ENCODE measurements at regions not wholly inside any gene's neighbourhood (a gene's known extent, or its start where the extent isn't known, plus 50 kb on each side); places are given as distances from the start of the nearest gene placed in this dataset.

DNA sequence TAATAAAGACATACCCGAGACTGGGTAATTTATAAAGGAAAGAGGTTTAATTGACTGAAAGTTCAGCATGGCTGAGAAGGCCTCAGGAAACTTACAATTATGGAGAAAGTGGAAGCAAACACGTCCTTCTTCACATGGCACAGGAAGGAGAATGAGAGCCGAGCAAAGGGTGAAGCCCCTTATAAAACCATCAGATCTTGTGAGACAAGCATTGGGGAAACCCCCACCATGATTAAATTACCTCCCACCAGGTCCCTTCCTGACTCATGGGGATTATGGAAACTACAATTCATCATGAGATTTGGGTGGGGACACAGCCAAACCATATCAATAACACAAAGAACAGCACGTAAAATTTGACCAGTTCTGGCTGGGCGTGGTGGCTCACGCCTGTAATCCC is 85.6 kb upstream of the ATF7IP start:
- ATAC-seq (peak; percentile 70), DNase-seq (no peak)

DNA sequence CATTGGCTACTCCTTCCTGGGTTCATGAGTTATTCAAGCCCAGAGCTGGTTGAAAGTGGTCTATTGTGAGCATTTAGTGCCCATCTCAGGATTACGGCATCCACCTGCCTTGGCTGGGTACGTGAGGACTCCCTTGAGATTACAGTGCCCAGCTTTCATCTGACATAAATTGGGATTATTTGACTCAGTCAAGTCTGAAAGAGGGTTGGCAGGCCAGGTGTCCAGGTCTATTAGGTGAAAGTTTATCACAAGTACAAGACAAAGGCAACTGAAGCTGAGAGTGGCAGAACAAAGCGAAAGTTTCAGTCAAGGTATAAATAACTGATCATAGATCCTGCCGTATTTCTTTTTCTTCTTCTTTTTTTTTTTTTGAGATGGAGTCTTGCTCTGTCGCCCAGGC is 84.6 kb upstream of the ATF7IP start:
- no peak for ATAC-seq
- no peak for DNase-seq

DNA sequence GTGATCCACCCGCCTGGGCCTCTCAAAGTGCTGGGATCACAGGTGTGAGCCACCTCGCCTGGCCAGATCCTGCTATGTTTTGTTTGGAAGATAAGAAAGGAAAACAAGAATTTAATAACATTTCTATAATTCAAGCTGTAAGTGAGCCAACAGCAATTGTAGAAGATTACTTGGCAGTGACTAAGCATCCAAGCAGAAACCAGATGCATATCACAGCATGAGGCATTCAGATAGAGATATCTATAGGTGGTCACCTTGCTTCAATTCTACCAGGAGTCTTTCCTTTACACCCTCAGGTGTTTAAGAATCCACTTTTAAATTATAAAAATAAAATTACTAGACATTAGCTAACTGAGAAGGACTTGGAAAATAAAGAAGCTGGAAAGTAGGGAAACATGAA is 83.9 kb upstream of the ATF7IP start:
- no peak for ATAC-seq
- no peak for DNase-seq

GRCh38 chr12:14283489-14284144 is 81.9 kb upstream of the ATF7IP start:
- no peak for DNase-seq
- no peak for ATAC-seq

- ATAC-seq, result no peak
- no peak for DNase-seq
Observed at GRCh38 chr12:14284184-14284722, 81.2 kb upstream of the ATF7IP start.

- ATAC-seq (no peak), DNase-seq (no peak)
Observed at GRCh38 chr12:14289601-14290000, 75.9 kb upstream of the ATF7IP start.

GRCh38 chr12:14290951-14291350 is 74.5 kb upstream of the ATF7IP start:
- ATAC-seq, result no peak

DNA sequence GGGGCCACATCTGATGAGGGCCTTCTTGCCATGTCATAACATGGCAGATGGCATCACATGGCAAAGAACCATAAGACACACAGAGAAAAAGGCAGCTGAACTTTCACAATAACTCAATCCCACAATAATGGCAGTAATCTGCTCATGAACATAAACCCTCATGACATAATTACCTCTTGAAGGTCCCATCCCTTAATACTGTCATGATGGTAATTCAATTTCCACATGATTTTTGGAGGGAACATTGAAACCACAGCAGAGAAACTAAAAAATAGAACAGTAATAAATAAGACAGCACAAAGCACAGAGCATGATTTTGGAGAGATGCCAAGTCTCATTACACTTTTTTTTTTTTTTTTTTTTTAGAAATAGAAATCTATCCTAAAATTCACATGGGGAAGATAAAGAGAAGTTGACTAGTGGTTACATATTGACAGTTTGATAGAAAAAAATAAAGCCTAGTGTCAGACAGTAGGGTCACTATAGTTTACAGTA is 61.8 kb upstream of the ATF7IP start:
- DNase-seq, result no peak
- no peak for ATAC-seq

More at GRCh38 chr12:14290951-14291350, 74.5 kb upstream of the ATF7IP start:
- no peak for DNase-seq

DNA sequence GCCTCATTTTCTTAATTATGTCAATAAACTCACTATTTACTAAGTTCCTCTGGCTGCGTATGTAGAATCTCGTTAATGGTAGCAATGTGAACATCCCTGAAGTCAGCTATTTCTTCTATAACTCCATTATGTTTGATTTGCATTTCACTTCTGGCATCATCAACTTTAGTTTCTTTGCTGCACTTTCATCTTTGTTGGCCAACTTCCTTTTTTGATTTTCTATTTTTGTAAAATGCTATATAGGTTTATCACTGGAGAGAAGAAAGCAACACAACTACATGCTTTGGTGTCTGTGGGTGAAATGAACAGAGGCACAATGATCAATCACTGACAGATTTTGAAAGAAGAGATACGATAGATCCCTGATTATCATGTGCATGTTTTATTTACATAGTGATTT is 58.5 kb upstream of the ATF7IP start:
- DNase-seq (no peak), ATAC-seq (no peak)

DNA sequence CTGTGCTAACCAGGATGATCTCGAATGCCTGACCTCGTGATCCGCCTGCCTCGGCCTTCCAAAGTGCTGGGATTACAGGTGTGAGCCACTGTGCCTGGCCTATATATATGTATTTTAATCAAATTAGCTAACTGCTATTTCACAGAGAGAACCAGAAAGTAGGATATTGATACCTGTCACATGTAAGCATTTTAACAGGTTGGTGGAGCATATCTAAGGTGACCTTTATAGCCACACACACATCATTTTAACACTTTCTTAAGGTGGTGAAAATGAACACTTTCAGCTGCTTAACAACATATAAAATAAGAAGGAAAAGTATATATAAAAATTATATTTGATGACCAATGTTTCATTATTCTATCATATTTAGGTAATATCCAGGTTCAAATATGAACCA is 57.0 kb upstream of the ATF7IP start:
- ATAC-seq (no peak), DNase-seq (no peak)

DNA sequence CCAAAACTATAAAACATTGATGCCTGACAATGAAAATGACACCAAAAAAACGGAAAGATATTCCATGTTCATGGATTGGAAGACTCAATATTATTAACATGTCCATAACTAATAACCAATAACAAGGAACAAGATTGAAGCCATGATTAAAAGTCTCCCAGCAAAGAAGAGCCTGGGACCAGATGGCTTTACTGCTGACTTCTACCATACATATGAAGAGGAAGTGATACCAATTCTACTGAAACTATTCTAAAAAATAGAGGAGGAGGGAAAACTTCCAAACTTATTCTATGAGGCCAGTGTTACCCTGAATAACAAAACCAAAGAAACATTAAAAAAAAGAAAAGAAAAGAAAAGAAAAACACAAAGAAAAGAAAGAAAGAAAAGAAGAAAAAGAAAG is 54.6 kb upstream of the ATF7IP start:
- ATAC-seq (no peak), DNase-seq (no peak)

- ATAC-seq (no peak), DNase-seq (no peak)
Observed at GRCh38 chr12:14313379-14314138, 51.9 kb upstream of the ATF7IP start.

DNA sequence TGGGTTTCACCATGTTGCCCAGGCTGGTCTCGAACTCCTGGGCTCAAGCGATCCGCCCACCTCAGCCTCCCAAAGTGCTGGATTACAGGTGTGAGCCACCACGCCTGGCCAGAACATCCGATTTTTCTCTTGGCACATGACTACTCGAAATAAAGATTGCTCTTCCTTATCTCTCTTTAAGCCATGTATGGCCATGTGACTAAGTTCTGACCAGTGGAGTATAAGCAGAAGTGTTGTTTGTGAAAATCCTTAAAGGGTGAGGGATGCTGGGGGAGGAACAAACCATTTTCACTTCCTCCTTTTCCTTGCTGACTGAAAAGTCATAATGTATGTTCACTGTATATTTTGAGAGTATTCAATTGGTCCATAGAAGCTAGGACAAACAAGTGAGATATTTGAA is 50.7 kb upstream of the ATF7IP start:
- DNase-seq, result no peak
- no peak for ATAC-seq

GRCh38 chr12:14315501-14315900 is 50.0 kb upstream of the ATF7IP start:
- DNase-seq (no peak), ATAC-seq (no peak)

Data from stimulated activated naive CD8-positive, alpha-beta T cell treated with anti-CD3 and anti-CD28 coated beads, Interleukin-15, Interleukin-2, amounts not matched to agents 100 U/mL and 50 U/mL, for 24 hours (primary cell).